GM06990 (cell line): ENCODE measurements at regions not wholly inside any gene's neighbourhood (a gene's known extent, or its start where the extent isn't known, plus 50 kb on each side); places are given as distances from the start of the nearest gene placed in this dataset.

Source experiments
- DNase-seq: peaks from one replicate; pipeline ENCODE4 v3.0.0-alpha.2; 2011; ENCODE audit not compliant: insufficient read length; ENCODE audit errors: extremely low read depth
- H3K27me3 ChIP-seq: replicated peaks from 2 replicates; pipeline ENCODE4 v1.6.0; 2011; ENCODE audit warnings: low read length; ENCODE audit not compliant: control insufficient read depth, insufficient read depth
- H3K36me3 ChIP-seq: 2 replicates; pipeline ENCODE4 v1.5.1; 2011; ENCODE audit warnings: low read length; ENCODE audit not compliant: control insufficient read depth, insufficient read depth
- H3K4me3 ChIP-seq: replicated peaks from 2 replicates; pipeline ENCODE4 v1.5.1; 2011; ENCODE audit warnings: low read depth, mild to moderate bottlenecking, control low read depth, low read length
- TF ChIP-seq, protein P1 (sequence below): IDR thresholded peaks from 2 replicates; pipeline ENCODE4 v1.5.1; 2011; ENCODE audit warnings: low read length, control low read depth, mild to moderate bottlenecking, inconsistent platforms; ENCODE audit not compliant: insufficient read depth, poor library complexity, severe bottlenecking

DNA sequence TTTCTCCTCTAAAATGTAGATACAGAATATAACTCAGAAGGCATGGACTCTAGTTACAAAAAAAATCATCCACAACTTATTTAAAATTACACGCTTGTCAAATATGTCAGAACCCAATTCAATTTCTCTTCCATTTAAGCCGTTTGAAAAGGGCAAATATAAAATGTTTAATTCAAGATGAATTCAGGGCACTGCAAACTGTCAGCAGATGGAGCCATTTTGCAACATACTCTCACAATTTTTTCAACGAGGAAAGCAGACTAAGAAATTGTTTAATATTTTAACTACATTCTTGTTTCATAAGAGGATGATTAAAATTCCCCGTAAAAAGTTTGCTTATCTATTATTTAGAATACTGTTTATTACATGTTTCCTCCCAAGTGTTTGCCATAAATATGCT is 321.3 kb upstream of the CPXCR1 start:
- no peak overlapping the region for H3K4me3 ChIP-seq
- DNase-seq, result no peak
- H3K36me3 ChIP-seq, result no peaks in the 10 kb centered on the region
- H3K27me3 ChIP-seq, result no peaks in the 10 kb centered on the region
- TF ChIP-seq, protein P1, sequence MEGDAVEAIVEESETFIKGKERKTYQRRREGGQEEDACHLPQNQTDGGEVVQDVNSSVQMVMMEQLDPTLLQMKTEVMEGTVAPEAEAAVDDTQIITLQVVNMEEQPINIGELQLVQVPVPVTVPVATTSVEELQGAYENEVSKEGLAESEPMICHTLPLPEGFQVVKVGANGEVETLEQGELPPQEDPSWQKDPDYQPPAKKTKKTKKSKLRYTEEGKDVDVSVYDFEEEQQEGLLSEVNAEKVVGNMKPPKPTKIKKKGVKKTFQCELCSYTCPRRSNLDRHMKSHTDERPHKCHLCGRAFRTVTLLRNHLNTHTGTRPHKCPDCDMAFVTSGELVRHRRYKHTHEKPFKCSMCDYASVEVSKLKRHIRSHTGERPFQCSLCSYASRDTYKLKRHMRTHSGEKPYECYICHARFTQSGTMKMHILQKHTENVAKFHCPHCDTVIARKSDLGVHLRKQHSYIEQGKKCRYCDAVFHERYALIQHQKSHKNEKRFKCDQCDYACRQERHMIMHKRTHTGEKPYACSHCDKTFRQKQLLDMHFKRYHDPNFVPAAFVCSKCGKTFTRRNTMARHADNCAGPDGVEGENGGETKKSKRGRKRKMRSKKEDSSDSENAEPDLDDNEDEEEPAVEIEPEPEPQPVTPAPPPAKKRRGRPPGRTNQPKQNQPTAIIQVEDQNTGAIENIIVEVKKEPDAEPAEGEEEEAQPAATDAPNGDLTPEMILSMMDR, result no peak

DNA sequence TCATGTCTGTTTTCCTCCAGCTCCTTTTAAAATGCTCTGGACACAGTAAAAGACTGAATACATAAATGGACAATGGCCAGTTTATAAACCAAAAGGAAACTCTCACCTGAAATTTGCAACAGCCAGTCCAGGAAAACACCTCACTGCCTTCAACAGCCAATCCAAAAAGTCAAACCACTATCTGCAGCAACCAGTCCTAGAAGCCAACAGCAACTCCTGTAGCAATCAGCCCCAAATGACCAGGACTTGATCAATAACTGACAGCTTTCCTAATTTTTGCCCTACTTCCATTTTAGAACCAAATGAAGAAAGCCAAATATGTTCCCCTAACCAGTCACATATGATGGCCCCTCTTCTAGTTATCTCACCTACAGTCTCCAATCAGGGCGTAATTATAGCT is 309.5 kb upstream of the CPXCR1 start:
- H3K4me3 ChIP-seq, result no peak overlapping the region
- H3K27me3 ChIP-seq, result no peaks in the 10 kb centered on the region
- TF ChIP-seq, protein P1, result no peak
- H3K36me3 ChIP-seq, result no peaks in the 10 kb centered on the region
- DNase-seq, result no peak

DNA sequence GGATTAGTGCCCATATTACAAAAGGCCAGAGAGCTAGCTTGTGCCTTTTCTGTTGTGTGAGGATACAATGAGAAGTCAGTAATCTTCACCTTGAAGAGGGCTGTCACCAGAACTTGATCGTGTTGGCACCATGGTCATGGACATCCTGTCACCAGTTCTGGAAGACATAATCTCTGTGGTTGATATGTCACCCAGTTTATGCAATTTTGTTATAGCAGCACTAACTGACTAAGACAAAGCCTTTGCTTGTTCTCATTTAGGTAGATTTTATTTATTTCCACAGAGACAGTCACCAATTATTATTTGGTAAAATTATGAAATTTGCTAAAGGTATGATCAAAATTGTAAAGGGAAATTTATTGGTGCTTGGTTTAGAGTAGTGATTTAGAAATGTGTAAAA is 308.8 kb upstream of the CPXCR1 start:
- H3K36me3 ChIP-seq, result no peaks in the 10 kb centered on the region
- TF ChIP-seq, protein P1, result no peak
- no peak for DNase-seq
- no peak overlapping the region for H3K4me3 ChIP-seq
- H3K27me3 ChIP-seq, result no peaks in the 10 kb centered on the region

DNA sequence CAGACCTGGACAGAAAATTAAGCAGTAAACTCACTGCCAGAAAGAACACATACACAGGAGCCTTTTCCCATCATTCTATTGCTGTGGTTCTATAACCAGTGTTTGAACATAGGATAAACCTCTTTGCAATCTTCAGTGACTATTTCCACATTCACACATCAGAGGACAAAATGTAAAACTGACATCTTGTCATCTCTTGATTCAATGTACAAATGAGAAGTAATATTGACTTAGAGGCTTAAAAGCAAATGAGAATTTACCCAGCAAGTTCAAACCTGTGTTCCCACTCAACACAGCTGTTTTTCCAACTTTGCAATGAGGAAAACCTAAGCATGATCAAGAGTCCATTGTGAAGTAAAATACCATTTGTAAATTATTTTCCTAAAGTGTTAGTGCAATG is 307.1 kb upstream of the CPXCR1 start:
- no peaks in the 10 kb centered on the region for H3K36me3 ChIP-seq
- no peaks in the 10 kb centered on the region for H3K27me3 ChIP-seq
- TF ChIP-seq, protein P1, result no peak
- H3K4me3 ChIP-seq, result no peak overlapping the region
- DNase-seq, result no peak
